NCI-H2107 (cell line): ENCODE measurements at regions not wholly inside any gene's neighbourhood (a gene's known extent, or its start where the extent isn't known, plus 50 kb on each side); places are given as distances from the start of the nearest gene placed in this dataset.
"Not testable (repeated sequence)": the region's sequence is repeated elsewhere in the genome, so short reads cannot be mapped to it uniquely, and the experiment has no call there.

Experiments used
- DNase-seq: peaks from one replicate; lab custom pipeline; 2025; lab: John Stamatoyannopoulos, UW

DNA sequence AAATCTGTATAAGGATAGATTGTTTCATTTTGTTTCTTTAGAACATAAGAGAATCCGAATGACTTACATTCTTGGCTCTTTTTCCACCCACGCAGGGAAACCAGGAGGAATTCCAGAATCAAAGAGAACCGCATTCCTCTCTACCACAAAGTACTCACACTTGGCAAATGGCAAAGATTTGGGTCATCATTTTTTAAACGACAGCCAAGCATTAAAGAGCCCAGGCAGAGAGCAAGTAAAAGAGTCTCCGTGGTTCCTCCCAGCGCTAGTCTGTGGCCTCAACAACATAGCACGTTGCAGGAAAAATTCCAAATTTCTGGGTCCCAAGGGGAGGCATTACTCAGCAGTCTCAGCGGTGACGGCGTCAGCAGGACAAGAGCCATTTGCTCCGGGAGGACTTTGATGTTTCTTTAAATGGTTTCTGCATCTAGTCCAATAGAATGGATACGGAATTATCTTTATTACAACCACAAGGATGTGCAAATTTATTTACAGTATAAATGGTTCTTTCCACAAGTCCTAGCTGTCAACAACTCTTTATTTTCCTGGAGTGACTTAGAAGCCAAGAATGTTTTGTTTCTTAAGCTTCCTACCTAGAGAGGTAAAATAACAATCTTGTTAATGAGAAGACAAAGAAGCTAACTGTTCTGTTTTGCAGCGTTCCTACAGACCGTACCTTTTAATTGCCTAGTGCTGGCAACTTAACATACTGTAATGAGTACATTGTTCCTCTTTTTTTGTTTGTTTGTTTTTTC, 232.5 kb downstream of the SKIDA1 start:
- no peak for DNase-seq

- DNase-seq = no peak
Measured at GRCh38 chr10:21290499-21291160, 234.9 kb downstream of the SKIDA1 start.

- DNase-seq = no peak
Measured at GRCh38 chr10:21289961-21290360, 235.5 kb downstream of the SKIDA1 start.

- no peak for DNase-seq
Measured at GRCh38 chr10:21289271-21289670, 236.2 kb downstream of the SKIDA1 start.

- no peak for DNase-seq
Measured at GRCh38 chr10:21285742-21286331, 239.6 kb downstream of the SKIDA1 start.

- DNase-seq = no peak
Measured at GRCh38 chr10:21285207-21285606, 240.3 kb downstream of the SKIDA1 start.

DNA sequence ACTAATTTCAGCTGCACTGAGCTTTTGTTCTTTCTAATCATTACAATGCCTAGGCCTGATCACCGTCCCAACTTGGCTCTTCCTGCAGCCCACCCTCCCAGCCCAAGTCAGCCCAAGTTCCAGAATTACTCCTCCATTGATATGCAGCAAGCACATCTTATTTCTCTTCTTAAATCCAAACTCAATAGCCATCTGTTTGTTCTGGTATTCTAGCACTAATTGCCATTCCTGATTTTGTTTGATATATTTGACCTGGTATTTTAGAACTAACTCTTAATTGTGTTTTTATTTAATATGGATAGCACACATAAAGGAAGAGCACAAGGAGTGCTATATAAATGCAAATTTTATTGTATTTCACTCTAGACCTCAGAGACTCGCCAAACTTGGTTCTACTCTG, 241.2 kb downstream of the SKIDA1 start:
- DNase-seq = no peak

GRCh38 chr10:21283053-21283452, 242.4 kb downstream of the SKIDA1 start:
- not testable (repeated sequence) for DNase-seq

DNA sequence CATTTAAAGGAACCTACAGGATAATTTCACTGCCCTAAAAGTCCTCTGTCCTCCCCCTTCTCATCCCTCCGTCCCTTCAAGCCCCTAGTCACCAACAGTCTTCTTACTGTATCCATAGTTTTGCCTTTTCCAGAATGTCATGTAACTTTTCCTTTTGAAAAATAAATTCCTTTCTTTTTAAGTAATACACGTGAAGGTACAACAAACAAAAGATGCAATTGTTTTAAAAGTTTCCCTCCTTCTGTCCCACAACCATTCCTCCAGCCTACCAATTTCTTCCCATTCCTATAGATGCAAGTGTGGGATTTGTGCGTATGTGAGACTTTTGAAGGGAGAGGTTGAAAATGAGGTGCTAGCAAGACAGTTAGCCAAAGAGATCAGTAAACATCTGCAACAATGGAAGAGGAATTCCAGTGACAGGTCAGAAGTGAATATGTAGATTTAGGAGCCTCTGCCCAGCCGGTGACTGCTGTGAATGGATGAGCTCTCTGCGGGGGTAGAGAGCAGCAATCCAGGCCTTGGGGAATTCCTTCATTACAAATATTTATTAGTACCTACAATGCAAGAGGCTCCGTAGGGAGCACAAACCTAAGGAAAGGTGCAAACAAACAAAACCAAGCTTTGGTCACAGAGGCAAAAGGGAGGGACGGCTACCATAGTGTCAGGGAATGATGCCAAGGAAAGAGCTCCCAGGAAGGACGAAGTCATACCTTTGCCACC, 243.6 kb downstream of the SKIDA1 start:
- DNase-seq = no peak

- no peak for DNase-seq
Measured at GRCh38 chr10:21280971-21281572, 244.4 kb downstream of the SKIDA1 start.

- DNase-seq = no peak
Measured at GRCh38 chr10:21280037-21280436, 245.4 kb downstream of the SKIDA1 start.

- no peak for DNase-seq
Measured at GRCh38 chr10:21279217-21279575, 246.3 kb downstream of the SKIDA1 start.

- peak; percentile 12 for DNase-seq
Measured at GRCh38 chr10:21278491-21279216, 246.8 kb downstream of the SKIDA1 start.

DNA sequence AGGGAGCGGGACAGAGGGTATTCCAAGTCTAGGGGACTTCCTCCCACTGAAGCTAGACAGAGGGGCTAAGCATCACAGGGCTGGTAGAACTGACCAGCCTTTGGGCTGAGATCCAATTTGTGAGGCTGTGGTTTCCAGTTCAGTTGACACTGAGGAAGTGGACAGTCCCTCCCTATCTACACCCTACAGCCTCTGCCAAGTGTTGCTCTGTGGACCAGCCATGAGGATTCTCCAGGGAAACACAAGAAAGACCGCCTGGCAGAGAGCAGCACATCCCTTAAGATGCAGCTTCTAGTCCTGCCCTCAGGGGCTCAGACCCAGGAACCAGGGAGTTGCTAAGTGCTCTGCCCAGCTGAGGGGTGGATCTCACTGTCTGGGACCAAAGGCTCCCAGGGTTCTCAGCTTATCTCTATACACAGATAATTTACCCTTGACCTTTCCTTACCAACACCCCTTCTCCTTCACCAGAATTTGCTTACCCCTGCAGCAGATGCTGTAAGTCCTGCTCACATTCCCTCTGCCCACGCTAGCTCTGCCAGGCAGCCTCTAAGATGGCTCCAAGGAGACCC, 252.0 kb downstream of the SKIDA1 start:
- no peak for DNase-seq

GRCh38 chr10:21272643-21273399, 252.7 kb downstream of the SKIDA1 start:
- DNase-seq = no peak

DNA sequence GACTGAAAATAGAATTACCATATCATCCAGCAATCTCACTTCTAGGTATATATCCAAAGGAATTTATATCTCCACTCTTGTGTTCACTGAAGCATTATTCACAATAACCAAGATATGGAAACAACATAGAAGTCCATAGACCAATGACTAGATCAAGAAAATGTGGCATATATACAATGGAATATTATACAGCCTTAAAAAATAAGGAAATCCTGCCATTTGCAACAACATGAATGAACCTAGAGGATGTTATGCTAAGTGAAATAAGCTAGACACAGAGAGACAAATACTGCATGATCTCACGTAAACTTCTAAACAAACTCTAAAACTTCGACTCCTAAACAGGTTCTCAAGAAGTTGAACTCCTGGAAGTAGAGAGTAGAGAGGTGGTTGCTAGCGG, 254.5 kb downstream of the SKIDA1 start:
- DNase-seq = no peak

DNA sequence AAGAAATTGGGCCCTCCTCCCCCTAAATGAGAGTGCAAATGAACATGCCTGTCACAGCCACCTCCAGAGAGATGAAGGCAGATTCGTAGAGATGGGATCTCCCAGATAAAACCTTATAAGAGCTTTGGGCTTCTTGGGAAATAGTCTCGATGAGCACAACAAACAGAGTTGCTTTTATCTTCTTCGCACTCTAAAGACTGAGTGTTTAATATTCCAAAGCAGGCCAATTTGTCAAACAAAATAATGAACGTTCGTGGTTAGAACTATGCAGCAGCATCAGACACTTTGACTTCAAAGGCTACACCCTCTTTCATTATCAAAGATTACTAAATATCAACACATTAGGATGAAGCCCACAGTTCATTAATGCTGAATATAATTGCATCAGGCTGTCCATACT, 256.2 kb downstream of the SKIDA1 start:
- DNase-seq = no peak

DNA sequence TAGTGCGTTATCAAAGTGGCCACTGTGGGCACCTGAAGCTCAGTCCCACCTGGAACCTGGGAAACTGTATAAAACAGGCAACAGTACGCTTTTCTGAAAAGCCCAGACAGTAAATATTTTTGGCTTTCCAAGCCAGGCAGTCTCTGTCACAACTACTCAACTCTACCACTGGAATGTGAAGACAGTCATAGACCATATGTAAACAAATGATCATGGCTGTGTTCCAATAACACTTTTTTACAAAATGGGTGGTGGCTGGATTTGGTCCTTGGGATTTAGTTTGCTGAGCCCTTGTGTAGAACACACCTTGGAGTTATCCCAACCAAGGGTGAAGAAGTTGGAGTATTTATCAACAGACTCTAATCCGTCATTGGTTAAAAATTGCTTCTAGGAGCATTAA, 259.9 kb downstream of the SKIDA1 start:
- no peak for DNase-seq

GRCh38 chr10:21264271-21264670, 261.2 kb downstream of the SKIDA1 start:
- DNase-seq = no peak

DNA sequence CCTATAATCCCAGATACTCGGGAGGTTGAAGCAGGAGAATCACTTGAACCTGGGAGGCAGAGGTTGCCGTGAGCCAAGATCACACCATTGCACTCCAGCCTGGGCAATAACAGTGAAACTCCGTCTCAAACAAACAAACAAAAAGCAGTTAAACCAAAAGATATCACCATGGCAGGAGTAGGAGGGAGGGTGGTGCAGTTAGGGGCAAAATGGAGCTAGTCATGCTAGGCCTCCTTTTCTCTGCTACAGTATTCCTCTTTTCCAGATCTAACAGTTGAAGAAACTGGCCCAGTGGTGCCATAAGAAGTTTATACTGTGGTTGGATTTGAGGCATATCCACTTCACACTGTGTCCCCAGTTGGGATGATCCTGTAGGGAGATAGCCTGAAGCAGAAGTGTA, 261.6 kb downstream of the SKIDA1 start:
- DNase-seq = no peak
